H9 (cell line): ENCODE measurements at regions not wholly inside any gene's neighbourhood (a gene's known extent, or its start where the extent isn't known, plus 50 kb on each side); places are given as distances from the start of the nearest gene placed in this dataset.

ENCODE experiments used
- DNase-seq: peaks from one replicate; pipeline ENCODE4 v3.0.0-alpha.2; 2017
- H2AFZ ChIP-seq: one replicate; pipeline ENCODE4 v1.6.1; 2013; ENCODE audit warnings: mild to moderate bottlenecking, low read length, control low read depth, moderate library complexity
- H2AK5ac ChIP-seq: 2 replicates; pipeline ENCODE4 v1.6.1; 2013; ENCODE audit warnings: low read length, control low read depth, mixed read lengths; ENCODE audit not compliant: insufficient read length
- H2BK120ac ChIP-seq: one replicate; pipeline ENCODE4 v1.6.1; 2013; ENCODE audit warnings: low read depth, mild to moderate bottlenecking, low read length, control low read depth, inconsistent platforms; ENCODE audit not compliant: poor library complexity, severe bottlenecking
- H2BK12ac ChIP-seq: 2 replicates; pipeline ENCODE4 v1.6.1; 2013; ENCODE audit warnings: low read length, control low read depth, mixed read lengths, low read depth; ENCODE audit not compliant: insufficient read length
- H2BK15ac ChIP-seq: 2 replicates; pipeline ENCODE4 v1.6.1; 2013; ENCODE audit warnings: low read depth, low read length, control low read depth
- H2BK20ac ChIP-seq: one replicate; pipeline ENCODE4 v1.6.1; 2013; ENCODE audit warnings: low read depth, mild to moderate bottlenecking, low read length, control low read depth, inconsistent platforms; ENCODE audit not compliant: poor library complexity, severe bottlenecking
- H2BK5ac ChIP-seq: 2 replicates; pipeline ENCODE4 v1.6.1; 2013; ENCODE audit warnings: low read length, control low read depth, mixed read lengths; ENCODE audit not compliant: insufficient read length
- H3K14ac ChIP-seq: 2 replicates; pipeline ENCODE4 v1.6.1; 2013; ENCODE audit warnings: low read length, control low read depth; ENCODE audit not compliant: insufficient read depth
- H3K18ac ChIP-seq: 2 replicates; pipeline ENCODE4 v1.6.1; 2013; ENCODE audit warnings: low read depth, mild to moderate bottlenecking, mixed read lengths, low read length, control low read depth; ENCODE audit not compliant: insufficient read length
- H3K23ac ChIP-seq: 2 replicates; pipeline ENCODE4 v1.6.1; 2013; ENCODE audit warnings: low read length, control low read depth, mixed read lengths, low read depth; ENCODE audit not compliant: insufficient read length
- H3K23me2 ChIP-seq: 2 replicates; pipeline ENCODE4 v1.6.1; 2013; ENCODE audit warnings: low read depth, mild to moderate bottlenecking, mixed read lengths, low read length, control low read depth; ENCODE audit not compliant: insufficient read length, poor library complexity, severe bottlenecking
- H3K27ac ChIP-seq: 2 replicates; pipeline ENCODE4 v1.5.1; 2013; ENCODE audit warnings: low read length, control low read depth, mixed read lengths, low read depth; ENCODE audit not compliant: insufficient read length
- H3K27me3 ChIP-seq: 2 replicates; pipeline ENCODE4 v1.6.1; 2013; ENCODE audit warnings: low read length, control low read depth, inconsistent platforms; ENCODE audit not compliant: insufficient read depth
- H3K4ac ChIP-seq: 2 replicates; pipeline ENCODE4 v1.6.1; 2013; ENCODE audit warnings: low read depth, mild to moderate bottlenecking, control low read depth, inconsistent platforms, low read length, moderate library complexity
- H3K4me1 ChIP-seq: 2 replicates; pipeline ENCODE4 v1.6.1; 2013; ENCODE audit warnings: low read length, control low read depth, inconsistent platforms; ENCODE audit not compliant: insufficient read depth
- H3K4me2 ChIP-seq: 2 replicates; pipeline ENCODE4 v1.6.1; 2013; ENCODE audit warnings: low read length, control low read depth, mixed read lengths; ENCODE audit not compliant: insufficient read length, insufficient read depth
- H3K56ac ChIP-seq: 2 replicates; pipeline ENCODE4 v1.6.1; 2013; ENCODE audit warnings: low read depth, mild to moderate bottlenecking, mixed read lengths, low read length, control low read depth; ENCODE audit not compliant: insufficient read length
- H3K79me1 ChIP-seq: 2 replicates; pipeline ENCODE4 v1.6.1; 2013; ENCODE audit warnings: low read depth, mild to moderate bottlenecking, moderate library complexity, low read length, control low read depth, inconsistent platforms; ENCODE audit not compliant: insufficient read depth, poor library complexity, severe bottlenecking
- H3K79me2 ChIP-seq: 2 replicates; pipeline ENCODE4 v1.6.1; 2013; ENCODE audit warnings: low read length, control low read depth, inconsistent platforms; ENCODE audit not compliant: insufficient read depth
- H3K9ac ChIP-seq: 2 replicates; pipeline ENCODE4 v1.6.1; 2013; ENCODE audit warnings: low read length, control low read depth, mixed read lengths; ENCODE audit not compliant: insufficient read length; ENCODE audit errors: extremely low read depth
- H3K9me3 ChIP-seq: one replicate; pipeline ENCODE4 v1.6.1; 2013; ENCODE audit warnings: low read depth, low read length, inconsistent platforms; ENCODE audit not compliant: control insufficient read depth
- H3T11ph ChIP-seq: one replicate; pipeline ENCODE4 v1.6.1; 2013; ENCODE audit warnings: mild to moderate bottlenecking, low read length, control low read depth, inconsistent platforms
- H4K20me1 ChIP-seq: one replicate; pipeline ENCODE4 v1.6.1; 2013; ENCODE audit not compliant: control insufficient read depth, insufficient read length, insufficient read depth
- H4K5ac ChIP-seq: 2 replicates; pipeline ENCODE4 v1.6.1; 2013; ENCODE audit warnings: low read depth, mild to moderate bottlenecking, mixed read lengths, low read length, control low read depth; ENCODE audit not compliant: insufficient read length
- H4K8ac ChIP-seq: replicated peaks from 2 replicates; pipeline ENCODE4 v1.6.1; 2013; ENCODE audit warnings: low read length, control low read depth, mixed read lengths, low read depth; ENCODE audit not compliant: insufficient read length
- H4K91ac ChIP-seq: 2 replicates; pipeline ENCODE4 v1.6.1; 2013; ENCODE audit warnings: low read depth, mild to moderate bottlenecking, moderate library complexity, mixed read lengths, low read length, control low read depth; ENCODE audit not compliant: insufficient read length
- H3K27ac Mint-ChIP-seq, 3 experiments: 2 replicates in 2 of 3; 3 replicates in 1 of 3; pipeline ENCODE4 v1.8.0; 2020 to 2021; ENCODE audit warnings: mixed read lengths in 3 of 3, mild to moderate bottlenecking in 1 of 3, moderate library complexity in 1 of 3
- H3K27me3 Mint-ChIP-seq: 2 replicates; pipeline ENCODE4 v1.8.0; 2021; ENCODE audit warnings: low read depth, mild to moderate bottlenecking, moderate library complexity, mixed read lengths
- H3K36me3 Mint-ChIP-seq, 3 experiments: 2 replicates in 2 of 3; 3 replicates in 1 of 3; pipeline ENCODE4 v1.8.0; 2020 to 2021; ENCODE audit warnings: low read depth in 3 of 3, mixed read lengths in 3 of 3; ENCODE audit not compliant: insufficient read depth in 1 of 3
- H3K4me1 Mint-ChIP-seq, 2 experiments: 2 replicates each; pipeline ENCODE4 v1.8.0; 2020; ENCODE audit warnings: mixed read lengths in 2 of 2
- H3K4me3 Mint-ChIP-seq, 2 experiments: 2 replicates in 1 of 2; 3 replicates in 1 of 2; pipeline ENCODE4 v1.8.0; 2020 to 2021; ENCODE audit warnings: mild to moderate bottlenecking in 2 of 2, mixed read lengths in 2 of 2, moderate library complexity in 1 of 2
- H3K9me3 Mint-ChIP-seq, 2 experiments: 2 replicates in 1 of 2; 3 replicates in 1 of 2; pipeline ENCODE4 v1.8.0; 2020; ENCODE audit warnings: mild to moderate bottlenecking in 2 of 2, mixed read lengths in 2 of 2, moderate library complexity in 1 of 2
- WGBS: extraction: QIAGEN DNeasy Blood & Tissue Kit; methylation state at CpG from one replicate; pipeline ENCODE4 v1.1.7; 2013; ENCODE audit warnings: missing lambda C conversion rate, low lambda C conversion rate, mixed read lengths; ENCODE audit not compliant: insufficient read length; ENCODE audit errors: extremely low coverage; 5-methylcytosine and 5-hydroxymethylcytosine counted together
- TF ChIP-seq, protein P1 (sequence below): fragments of 200-600 bp; sonication (generic); conservative IDR thresholded peaks from 3 replicates; pipeline ENCODE4 v1.8.0; 2021; ENCODE audit warnings: antibody characterized with exemption, mild to moderate bottlenecking

DNA sequence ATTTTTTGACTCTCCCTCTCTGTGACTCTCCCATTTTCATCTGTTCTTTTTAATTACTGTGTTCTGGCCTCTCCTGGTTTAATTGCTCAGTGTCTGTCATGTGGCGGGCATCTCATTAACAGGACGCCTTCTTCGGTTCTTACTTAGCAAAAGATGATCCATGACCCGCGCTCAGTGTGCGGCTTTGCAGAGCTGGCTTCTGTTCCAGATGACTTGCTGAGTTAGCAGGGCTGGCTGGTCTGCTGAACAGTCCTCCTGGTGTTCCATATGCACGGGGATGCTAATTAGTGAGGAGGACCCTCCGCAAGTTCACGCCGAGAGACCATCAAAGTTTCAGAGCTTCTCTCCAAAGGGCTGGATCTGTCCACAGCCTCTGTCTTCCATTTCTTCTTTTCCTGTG is 258.6 kb upstream of the MKI67 start:
- Histone ChIP-seq H3K18ac (no peak overlapping the region), H2AFZ (no peak overlapping the region), H3K56ac (no peak overlapping the region), H3K9me3 (no peaks in the 10 kb centered on the region), H3K9ac (no peak overlapping the region), H2BK120ac (no peak overlapping the region), H3K27me3 (no peaks in the 10 kb centered on the region), H2AK5ac (no peak overlapping the region), H2BK12ac (no peak overlapping the region), H4K91ac (no peak overlapping the region), H3K4me2 (no peak overlapping the region), H3K14ac (no peak overlapping the region), H2BK15ac (no peak overlapping the region), H4K20me1 (no peaks in the 10 kb centered on the region), H3K4ac (no peak overlapping the region), H3K79me1 (no peaks in the 10 kb centered on the region), H3K4me1 (no peaks in the 10 kb centered on the region), H4K8ac (no peak overlapping the region), H3T11ph (no peak overlapping the region), H2BK20ac (no peak overlapping the region), H3K23ac (no peak overlapping the region), H4K5ac (no peak overlapping the region), H3K79me2 (no peaks in the 10 kb centered on the region), H2BK5ac (no peak overlapping the region), H3K27ac (no peak overlapping the region), H3K23me2 (no peaks in the 10 kb centered on the region)
- Mint-ChIP-seq H3K27me3 (peaks cover 8% of the 10 kb centered on the region; the same call in 1 of the 2 replicates), H3K36me3 (no peaks in the 10 kb centered on the region; a peak in 1 of 7 replicates), H3K4me3 (no peak overlapping the region), H3K4me1 (no peaks in the 10 kb centered on the region), H3K27ac (no peak overlapping the region), H3K9me3 (no peaks in the 10 kb centered on the region; a peak in 2 of 5 replicates)
- DNase-seq: no peak
- TF ChIP-seq, protein P1, sequence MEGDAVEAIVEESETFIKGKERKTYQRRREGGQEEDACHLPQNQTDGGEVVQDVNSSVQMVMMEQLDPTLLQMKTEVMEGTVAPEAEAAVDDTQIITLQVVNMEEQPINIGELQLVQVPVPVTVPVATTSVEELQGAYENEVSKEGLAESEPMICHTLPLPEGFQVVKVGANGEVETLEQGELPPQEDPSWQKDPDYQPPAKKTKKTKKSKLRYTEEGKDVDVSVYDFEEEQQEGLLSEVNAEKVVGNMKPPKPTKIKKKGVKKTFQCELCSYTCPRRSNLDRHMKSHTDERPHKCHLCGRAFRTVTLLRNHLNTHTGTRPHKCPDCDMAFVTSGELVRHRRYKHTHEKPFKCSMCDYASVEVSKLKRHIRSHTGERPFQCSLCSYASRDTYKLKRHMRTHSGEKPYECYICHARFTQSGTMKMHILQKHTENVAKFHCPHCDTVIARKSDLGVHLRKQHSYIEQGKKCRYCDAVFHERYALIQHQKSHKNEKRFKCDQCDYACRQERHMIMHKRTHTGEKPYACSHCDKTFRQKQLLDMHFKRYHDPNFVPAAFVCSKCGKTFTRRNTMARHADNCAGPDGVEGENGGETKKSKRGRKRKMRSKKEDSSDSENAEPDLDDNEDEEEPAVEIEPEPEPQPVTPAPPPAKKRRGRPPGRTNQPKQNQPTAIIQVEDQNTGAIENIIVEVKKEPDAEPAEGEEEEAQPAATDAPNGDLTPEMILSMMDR: no peak
- no CpG with 5 or more reads among the region's 10 CpGs for WGBS
